DMS79 treated with DMSO at 0.1 percent for 48 hours (cell line): ENCODE measurements at regions not wholly inside any gene's neighbourhood (a gene's known extent, or its start where the extent isn't known, plus 50 kb on each side); places are given as distances from the start of the nearest gene placed in this dataset.

Experiments used
- DNase-seq: peaks from one replicate; lab custom pipeline; 2025; lab: John Stamatoyannopoulos, UW

GRCh38 chr3:148221303-148221702 is 476.4 kb upstream of the AGTR1 start:
- DNase-seq = no peak

DNA sequence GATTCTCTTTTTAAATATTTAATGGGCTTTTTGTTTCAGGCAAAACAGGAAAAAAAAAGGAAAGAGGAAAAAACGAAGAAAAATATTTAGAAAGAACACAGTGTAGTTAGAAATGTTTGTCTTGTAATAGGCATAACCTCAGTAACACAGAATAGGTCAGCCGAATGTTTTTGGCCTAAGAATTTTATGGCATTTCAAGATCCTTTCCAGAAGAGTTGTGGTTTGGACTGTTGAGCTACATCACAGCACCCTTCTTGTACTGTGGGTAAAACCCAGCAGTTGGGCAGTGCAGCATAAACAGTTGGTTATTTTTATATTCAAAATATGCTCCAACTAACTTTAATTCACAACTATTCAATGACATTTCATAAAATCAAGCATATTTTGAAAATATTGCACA is 474.4 kb upstream of the AGTR1 start:
- DNase-seq = no peak

GRCh38 chr3:148226246-148226645 is 471.5 kb upstream of the AGTR1 start:
- DNase-seq = no peak

DNA sequence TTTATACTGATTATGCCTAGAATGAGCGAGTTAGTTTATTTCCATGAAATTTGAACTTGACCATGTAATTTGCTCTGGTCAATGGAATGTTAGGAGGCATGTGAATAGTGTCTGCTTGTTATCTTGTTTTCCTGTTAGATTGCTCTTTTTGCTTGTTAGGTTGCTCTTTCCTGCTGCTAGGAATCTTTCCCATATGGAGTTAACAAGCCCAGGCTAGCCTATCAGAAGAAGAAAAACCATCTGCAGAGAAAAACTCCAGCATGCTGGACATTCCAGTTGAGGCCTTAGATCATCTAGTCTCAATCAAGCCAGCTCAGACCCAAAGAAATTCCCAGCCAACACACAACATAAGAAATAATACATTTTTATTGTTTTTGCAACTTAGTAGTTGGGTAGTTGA is 470.2 kb upstream of the AGTR1 start:
- DNase-seq = no peak

- no peak for DNase-seq
Measured at GRCh38 chr3:148229107-148229506, 468.6 kb upstream of the AGTR1 start.

- no peak for DNase-seq
Measured at GRCh38 chr3:148230473-148230872, 467.2 kb upstream of the AGTR1 start.

DNA sequence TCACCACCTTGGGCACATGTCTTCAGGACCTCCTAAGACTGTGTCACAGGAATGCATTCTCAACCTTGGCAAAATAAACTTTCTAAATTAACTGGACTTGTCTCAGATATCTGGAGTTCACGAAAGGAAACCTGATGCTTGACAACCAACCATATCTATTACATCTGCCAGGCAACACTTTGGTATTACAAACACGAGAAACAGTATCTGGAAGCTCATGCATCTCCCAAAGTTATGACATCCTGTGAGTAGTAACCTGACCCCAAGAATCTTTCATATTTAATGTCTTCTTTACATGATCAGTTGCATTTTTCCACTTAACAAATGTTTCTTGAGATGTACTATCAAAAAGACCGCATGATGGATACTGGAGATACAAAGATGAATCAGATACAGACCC is 465.3 kb upstream of the AGTR1 start:
- DNase-seq = no peak

GRCh38 chr3:148233403-148233802 is 464.3 kb upstream of the AGTR1 start:
- DNase-seq = no peak

GRCh38 chr3:148234536-148234935 is 463.2 kb upstream of the AGTR1 start:
- DNase-seq = no peak

GRCh38 chr3:148235566-148235965 is 462.1 kb upstream of the AGTR1 start:
- DNase-seq = no peak

- no peak for DNase-seq
Measured at GRCh38 chr3:148238421-148238821, 459.3 kb upstream of the AGTR1 start.

- no peak for DNase-seq
Measured at GRCh38 chr3:148240351-148240750, 457.4 kb upstream of the AGTR1 start.

- DNase-seq = no peak
Measured at GRCh38 chr3:148243609-148244008, 454.1 kb upstream of the AGTR1 start.

GRCh38 chr3:148246291-148246923 is 451.3 kb upstream of the AGTR1 start:
- no peak for DNase-seq

GRCh38 chr3:148253713-148254112 is 444.0 kb upstream of the AGTR1 start:
- DNase-seq = no peak

GRCh38 chr3:148254402-148254801 is 443.3 kb upstream of the AGTR1 start:
- no peak for DNase-seq

GRCh38 chr3:148255981-148256969 is 441.4 kb upstream of the AGTR1 start:
- no peak for DNase-seq

DNA sequence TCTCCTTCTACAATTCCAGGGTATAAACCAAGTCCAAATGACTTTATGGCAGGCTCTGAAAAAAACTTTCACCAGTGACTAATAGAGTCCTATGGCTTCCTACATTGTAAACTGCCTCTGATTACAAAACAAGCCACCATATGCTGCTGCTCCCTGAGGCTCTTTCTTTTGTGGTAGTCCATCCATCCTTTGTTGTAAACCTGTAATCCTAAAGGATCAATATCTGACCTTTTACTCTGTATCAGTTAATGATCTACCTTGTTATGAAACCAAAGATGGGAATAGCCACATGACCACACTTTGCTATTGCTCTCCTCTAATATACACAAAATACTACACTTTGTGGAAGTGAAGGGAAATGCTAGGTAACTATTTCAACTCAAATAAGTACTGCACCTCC is 434.7 kb upstream of the AGTR1 start:
- no peak for DNase-seq

GRCh38 chr3:148265841-148266240 is 431.9 kb upstream of the AGTR1 start:
- DNase-seq = no peak

DNA sequence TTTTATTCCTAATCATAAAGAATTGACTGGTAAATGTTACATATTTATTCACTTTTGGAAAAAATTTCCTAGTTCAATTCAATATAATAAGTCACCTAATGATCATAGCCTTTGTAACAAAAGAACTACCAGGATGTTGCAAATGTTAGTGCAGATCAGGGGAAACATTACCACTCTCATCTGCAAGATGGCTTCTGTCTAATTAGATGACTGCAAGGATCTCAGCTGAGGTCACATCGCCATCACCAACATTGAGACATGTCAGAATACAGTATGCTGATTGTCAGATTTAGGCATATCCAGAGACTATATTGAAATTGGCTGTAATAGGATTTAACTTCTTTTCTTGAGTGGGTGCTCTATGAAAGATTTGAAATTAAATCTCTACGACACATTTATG is 431.4 kb upstream of the AGTR1 start:
- DNase-seq = no peak

DNA sequence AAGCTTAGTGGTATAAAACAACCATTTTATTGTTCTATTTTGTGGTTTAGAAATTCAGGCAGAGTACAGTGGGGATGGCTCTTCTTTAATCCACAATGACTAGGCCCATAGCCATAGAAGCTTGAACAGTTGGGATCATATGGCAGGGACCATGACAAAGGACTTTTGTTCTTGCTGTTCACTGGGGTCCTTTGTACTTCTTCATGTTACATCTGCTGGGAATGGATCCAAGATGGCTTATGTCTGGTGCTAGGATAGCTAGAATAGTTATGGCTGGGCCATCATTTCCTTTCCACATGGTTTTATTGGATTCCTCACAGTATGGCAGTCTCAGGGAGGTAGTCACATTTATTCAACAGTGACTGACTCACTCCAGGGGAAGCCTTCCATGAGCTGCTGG is 427.9 kb upstream of the AGTR1 start:
- no peak for DNase-seq

GRCh38 chr3:148280623-148281242 is 417.0 kb upstream of the AGTR1 start:
- DNase-seq = no peak

DNA sequence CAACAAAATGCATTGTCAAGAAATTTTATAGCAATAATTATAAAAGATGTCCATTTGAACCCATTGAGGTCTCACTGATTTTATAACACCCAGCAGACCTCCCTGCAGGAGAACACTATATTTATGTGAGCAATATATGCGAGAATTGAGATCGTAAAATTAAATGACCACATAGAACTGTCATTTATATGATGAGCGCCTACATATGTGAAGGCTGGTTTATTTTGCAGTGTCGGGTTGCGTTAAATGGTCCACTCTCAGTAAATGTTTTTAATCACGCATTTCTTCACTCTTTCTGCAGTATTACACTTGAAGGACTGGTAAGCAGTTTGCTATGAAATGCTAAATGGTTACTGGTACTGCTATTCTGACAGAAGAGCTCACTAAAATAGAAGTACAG is 408.5 kb upstream of the AGTR1 start:
- no peak for DNase-seq
